GDM1 (cell line): ENCODE measurements at regions not wholly inside any gene's neighbourhood (a gene's known extent, or its start where the extent isn't known, plus 50 kb on each side); places are given as distances from the start of the nearest gene placed in this dataset.

Experiments used
- DNase-seq: peaks from one replicate; lab custom pipeline; 2025; lab: John Stamatoyannopoulos, UW

GRCh38 chr12:85639834-85640233, 196.4 kb downstream of the RASSF9 start:
- DNase-seq, result no peak

DNA sequence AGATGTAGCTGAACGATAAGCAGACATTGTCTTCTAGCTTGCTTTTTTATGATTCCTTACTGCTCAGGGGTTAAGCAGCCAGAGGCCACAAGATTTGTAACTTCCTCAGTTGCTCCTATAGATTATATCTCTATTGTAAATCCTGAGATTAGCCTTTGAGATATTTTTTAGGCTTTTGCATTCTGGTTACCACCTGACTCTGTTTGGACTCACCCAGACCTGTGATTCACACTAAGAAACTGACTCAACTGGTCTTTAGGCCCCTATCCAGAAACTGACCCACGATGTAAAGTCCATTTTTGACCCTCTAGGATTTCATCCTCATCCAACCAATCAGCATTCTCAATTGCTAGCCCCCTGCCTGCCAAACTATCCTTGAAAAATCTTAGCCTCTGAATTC, 194.4 kb downstream of the RASSF9 start:
- no peak for DNase-seq

DNA sequence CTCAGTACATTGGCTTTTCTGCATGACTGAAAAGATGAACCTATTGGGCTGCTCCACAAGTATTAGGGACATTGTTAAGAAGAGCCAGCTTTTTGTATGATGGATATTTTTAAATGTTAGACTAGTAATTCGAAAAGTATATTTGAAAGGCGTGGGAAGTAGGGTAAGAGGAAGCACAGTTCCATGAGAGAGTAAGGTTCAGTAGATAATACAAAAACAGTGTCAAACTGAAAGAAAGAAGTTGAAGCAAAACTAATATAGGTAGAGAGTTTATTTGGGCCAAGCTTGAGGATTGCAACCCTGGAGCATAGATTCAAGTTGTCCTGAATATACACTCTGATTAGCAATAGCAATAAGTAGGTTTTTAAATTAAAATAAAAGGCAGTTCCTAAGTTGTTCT, 193.9 kb downstream of the RASSF9 start:
- no peak for DNase-seq

DNA sequence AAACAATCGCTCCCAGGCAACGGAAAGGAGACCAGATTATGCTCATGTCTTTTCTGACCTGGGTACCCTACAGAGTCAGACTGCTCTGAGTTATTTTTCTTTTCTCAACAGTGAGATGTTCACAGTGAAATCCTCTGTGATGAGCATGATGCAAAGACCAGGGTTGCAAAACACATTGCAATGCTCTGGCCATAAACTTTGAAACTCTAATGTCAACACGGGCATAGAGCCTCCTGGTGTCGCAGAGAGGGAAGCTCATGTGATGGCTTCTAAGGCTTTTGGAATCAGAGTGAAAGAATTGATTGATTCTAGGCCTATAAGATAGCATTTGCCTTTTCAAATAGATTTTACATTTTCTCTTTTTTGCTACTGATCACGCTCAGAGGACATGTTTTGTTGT, 193.4 kb downstream of the RASSF9 start:
- DNase-seq, result no peak

DNA sequence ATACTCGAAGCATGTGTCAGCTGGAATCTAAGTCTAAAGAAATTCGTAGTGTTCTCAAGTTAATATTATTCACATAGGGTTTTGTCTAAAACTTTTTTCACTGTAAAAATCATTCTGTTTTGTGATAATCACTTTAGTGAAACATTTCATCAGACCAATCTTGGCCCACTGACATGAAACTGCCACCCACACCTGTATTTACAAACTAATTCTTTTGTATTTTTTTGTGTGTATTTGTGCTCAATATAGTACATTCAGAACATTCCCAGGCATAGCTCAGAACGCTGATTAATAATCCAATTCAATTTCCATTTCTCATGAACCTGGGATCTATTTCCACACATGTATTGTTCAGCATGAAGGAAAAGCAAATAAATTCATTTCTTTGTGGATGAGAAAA, 191.7 kb downstream of the RASSF9 start:
- DNase-seq, result no peak

GRCh38 chr12:85653731-85654455, 182.3 kb downstream of the RASSF9 start:
- no peak for DNase-seq

DNA sequence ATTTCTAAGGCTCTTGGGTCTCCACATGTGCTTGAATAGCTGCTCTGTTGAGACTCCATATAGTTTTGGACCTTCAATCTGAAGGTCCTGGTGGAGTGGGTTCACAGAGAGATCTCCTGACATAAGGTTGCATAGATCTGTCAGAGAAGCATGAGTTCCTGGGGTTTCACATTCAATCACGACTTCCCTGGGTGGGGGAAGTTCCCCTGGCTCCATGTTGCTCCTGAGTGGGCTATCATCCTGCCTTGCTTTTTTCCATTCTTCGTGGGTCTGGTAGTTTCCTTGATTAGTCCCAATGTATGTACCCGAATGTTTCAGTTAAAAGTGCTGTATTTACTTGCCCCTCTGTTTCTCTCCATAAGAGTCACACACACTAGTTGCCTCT, 181.8 kb downstream of the RASSF9 start:
- no peak for DNase-seq

DNA sequence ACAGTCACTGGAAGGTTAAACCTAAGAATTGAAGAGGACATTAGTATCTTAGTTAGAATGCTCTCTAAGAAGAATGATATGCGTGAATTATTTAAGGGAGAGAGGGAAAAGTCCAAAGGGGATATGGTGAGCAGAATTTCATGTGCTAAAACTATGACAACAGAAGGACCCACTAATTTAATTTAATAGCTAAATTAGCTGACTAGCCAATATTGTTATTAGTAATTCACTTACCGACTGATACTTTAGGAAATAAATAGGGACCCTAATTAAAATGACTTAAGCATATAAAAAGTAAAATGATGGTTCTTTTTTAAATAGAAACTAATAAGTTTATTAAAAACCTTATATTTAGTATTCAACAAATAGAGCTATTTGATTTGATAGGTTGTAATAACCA, 179.6 kb downstream of the RASSF9 start:
- no peak for DNase-seq

- DNase-seq, result no peak
These were observed 179.0 kb downstream of the RASSF9 start for GRCh38 chr12:85657251-85657650.

DNA sequence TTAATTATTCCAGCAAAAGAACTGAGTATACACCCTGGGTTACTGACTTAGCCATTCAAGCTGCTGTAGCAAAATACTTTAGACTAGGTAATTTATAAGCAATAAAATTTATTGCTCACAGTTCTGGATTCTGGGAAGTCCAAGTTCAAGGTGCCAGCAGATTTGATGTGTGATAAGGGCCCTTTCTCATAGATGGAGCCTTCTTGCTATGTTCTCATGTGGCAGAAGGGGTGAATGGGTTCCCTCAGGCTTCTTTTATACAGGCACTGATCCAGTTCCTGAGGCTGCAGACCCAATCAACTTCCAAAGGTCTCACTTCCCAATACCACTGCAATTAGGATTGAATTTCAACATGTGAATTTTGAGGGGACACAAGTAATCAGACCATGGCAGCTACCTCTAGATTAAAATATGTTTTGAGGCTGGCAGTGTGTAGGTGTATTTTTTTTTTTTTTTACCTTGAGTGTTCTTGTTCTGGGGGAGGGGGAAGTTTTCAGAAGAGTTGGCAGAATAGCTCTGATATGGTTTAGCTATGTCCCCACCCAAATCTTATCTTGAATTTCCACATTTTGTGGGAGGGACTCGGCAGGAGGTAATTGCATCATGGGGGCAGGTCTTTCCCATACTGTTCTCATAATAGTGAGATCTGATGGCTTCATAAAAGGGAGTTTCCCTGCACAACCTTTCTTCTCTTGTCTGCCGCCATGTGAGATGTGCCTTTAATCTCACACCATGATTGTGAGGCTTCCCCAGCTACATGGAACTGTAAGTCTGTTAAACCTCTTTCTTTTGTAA, 178.2 kb downstream of the RASSF9 start:
- DNase-seq, result no peak

GRCh38 chr12:85659754-85660530, 176.3 kb downstream of the RASSF9 start:
- no peak for DNase-seq

GRCh38 chr12:85661461-85662206, 174.6 kb downstream of the RASSF9 start:
- DNase-seq, result no peak

- DNase-seq, result no peak
These were observed 174.0 kb downstream of the RASSF9 start for GRCh38 chr12:85662207-85662602.

DNA sequence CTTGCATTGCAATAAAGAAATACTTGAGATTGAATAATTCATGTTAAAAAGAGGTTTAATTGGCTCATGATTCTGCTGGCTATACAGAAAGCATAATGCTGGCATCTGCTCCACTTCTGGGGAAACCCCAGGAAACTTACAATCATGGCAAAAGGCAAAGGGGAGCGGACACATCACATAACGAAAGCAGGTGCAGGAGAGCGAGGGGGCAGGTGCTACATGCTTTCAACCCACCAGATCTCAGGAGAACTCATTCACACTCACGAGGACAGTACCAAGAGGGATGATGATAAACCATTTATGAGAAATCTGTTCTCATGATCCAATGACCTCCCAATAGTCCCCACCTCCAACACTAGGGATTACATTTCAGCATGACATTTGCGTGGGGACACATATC, 172.6 kb downstream of the RASSF9 start:
- no peak for DNase-seq

GRCh38 chr12:85664429-85664828, 171.8 kb downstream of the RASSF9 start:
- no peak for DNase-seq

- DNase-seq, result no peak
These were observed 166.3 kb downstream of the RASSF9 start for GRCh38 chr12:85669911-85670310.

GRCh38 chr12:85672436-85672835, 163.8 kb downstream of the RASSF9 start:
- no peak for DNase-seq

DNA sequence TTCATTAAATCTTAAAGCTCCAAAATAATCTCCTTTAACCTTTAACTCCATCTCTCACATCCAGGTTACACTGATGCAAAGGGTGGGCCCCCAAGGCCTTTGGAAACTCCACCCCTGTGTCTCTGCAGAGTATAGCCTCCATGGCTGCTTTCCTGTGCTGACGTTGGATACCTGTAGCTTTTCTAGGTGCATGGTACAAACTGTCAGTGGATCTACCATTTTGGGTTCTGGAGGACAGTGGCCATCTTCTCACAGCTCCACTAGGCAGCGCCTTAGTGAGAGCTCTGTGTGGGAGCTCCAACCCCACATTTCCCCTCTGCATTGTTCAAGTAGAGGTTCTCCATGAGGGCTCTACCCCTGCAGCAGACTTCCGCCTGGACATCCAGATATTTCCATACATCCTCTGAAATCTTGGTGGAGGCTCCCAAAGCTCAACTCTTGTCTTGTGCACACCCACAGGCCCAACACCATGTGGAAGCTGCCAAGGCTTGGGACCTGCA, 162.2 kb downstream of the RASSF9 start:
- no peak for DNase-seq

DNA sequence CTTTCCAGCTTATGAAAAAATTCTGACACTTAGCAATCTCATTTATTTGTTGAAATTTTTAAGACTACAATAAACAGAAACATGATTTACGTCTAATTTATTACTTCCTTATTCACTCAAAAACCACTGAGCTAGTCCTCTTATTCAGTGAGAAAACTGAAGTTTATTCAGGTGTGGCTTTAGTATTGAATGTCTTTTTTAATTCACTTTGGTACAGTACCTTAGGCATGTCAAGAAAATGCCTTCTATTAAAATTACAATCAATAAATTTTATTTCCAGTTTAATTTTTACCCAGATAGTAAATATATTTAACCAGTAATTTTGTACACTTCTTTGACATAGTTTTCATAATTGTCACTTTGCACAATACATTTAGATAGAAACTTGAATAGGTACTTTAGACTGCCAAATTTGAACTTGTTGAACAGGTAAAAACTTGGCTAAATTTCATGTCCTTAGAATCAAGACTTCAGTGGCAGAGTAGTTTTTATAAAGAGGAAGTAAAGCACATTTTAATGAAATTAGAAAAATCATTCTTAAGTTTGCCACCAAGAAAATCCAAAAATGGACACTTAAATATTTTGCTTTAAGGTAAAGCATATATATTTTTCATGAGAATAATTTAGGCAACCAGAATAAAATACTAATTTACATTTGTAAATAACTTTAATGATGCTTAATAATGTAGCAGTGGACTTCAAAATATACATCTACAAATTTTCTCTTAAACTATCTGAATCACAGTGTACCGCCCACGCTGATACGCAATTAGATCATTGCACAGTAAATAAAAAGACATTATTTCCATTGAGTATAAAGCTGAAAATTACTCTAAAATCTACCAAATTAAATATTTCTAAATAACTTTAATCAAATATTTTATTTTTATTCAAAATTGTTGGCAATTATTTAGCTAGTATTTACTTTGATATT, 159.1 kb downstream of the RASSF9 start:
- DNase-seq, result no peak

GRCh38 chr12:85679296-85679695, 156.9 kb downstream of the RASSF9 start:
- DNase-seq, result no peak

DNA sequence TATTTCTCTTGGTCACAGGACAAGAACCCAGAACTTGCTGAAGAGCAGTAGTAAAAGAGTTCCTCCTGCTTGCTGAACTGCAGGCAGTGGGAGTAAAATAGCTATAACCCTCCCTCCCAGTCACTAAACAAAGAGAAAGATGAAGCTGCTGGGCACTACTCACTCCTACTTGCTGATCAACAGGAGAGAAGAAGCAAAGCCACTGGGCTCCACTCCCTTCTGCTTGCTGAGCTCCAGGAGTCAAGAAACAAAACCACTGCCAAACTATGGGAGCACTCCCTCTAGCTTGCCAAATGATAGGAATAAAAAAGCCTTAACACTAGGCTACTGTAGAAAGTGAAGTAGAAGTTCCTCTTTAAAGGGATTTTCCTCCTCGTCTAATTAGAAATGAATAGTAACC, 155.3 kb downstream of the RASSF9 start:
- DNase-seq, result no peak
